Smooth muscle cell (in vitro differentiated cells): ENCODE measurements at regions not wholly inside any gene's neighbourhood (a gene's known extent, or its start where the extent isn't known, plus 50 kb on each side); places are given as distances from the start of the nearest gene placed in this dataset.

Experiments used
- DNase-seq: peaks from one replicate; lab custom pipeline; 2025; ENCODE audit not compliant: unreplicated experiment; lab: John Stamatoyannopoulos, UW
- H2AFZ ChIP-seq: fragments of 200-600 bp; sonication (generic); 2 replicates; pipeline ENCODE4 v1.6.0; 2016; ENCODE audit warnings: antibody characterized with exemption, low read depth, mild to moderate bottlenecking
- H3F3A ChIP-seq: fragments of 200-600 bp; sonication (generic); 2 replicates; pipeline ENCODE4 v1.6.0; 2017; ENCODE audit warnings: antibody characterized with exemption, low read depth
- H3K27ac ChIP-seq: fragments of 200-600 bp; sonication (generic); 2 replicates; pipeline ENCODE4 v1.5.1; 2016; ENCODE audit warnings: low read depth, mild to moderate bottlenecking
- H3K27me3 ChIP-seq: fragments of 200-600 bp; sonication (generic); 2 replicates; pipeline ENCODE4 v1.6.1; 2016; ENCODE audit warnings: low read depth, mild to moderate bottlenecking
- H3K36me3 ChIP-seq: fragments of 200-600 bp; sonication (generic); 2 replicates; pipeline ENCODE4 v1.5.1; 2016; ENCODE audit warnings: low read depth
- H3K4me1 ChIP-seq: fragments of 200-600 bp; sonication (generic); 2 replicates; pipeline ENCODE4 v1.5.1; 2016; ENCODE audit warnings: low read depth
- H3K4me2 ChIP-seq: fragments of 200-600 bp; sonication (generic); 2 replicates; pipeline ENCODE4 v1.6.0; 2016; ENCODE audit warnings: mild to moderate bottlenecking
- H3K4me3 ChIP-seq: fragments of 200-600 bp; sonication (generic); 2 replicates; pipeline ENCODE4 v1.5.1; 2016; ENCODE audit warnings: mild to moderate bottlenecking
- H3K79me2 ChIP-seq: fragments of 200-600 bp; sonication (generic); 2 replicates; pipeline ENCODE4 v1.6.0; 2016; ENCODE audit warnings: low read depth, mild to moderate bottlenecking
- H3K9ac ChIP-seq: fragments of 200-600 bp; sonication (generic); 2 replicates; pipeline ENCODE4 v1.6.0; 2016; ENCODE audit warnings: low read depth
- H3K9me3 ChIP-seq: fragments of 200-600 bp; sonication (generic); replicated peaks from 2 replicates; pipeline ENCODE4 v1.5.1; 2016; ENCODE audit warnings: low read depth
- H4K20me1 ChIP-seq: fragments of 200-600 bp; sonication (generic); 2 replicates; pipeline ENCODE4 v1.6.0; 2016; ENCODE audit warnings: low read depth
- CTCF ChIP-seq: fragments of 200-600 bp; sonication (generic); IDR thresholded peaks from 2 replicates; pipeline ENCODE4 v1.5.1; 2017; ENCODE audit warnings: borderline replicate concordance, mild to moderate bottlenecking, antibody characterized with exemption; ENCODE audit not compliant: insufficient read depth, poor library complexity, severe bottlenecking
- WGBS: methylation state at CpG from one replicate; pipeline ENCODE4 v1.1.7; 2016; ENCODE audit warnings: low lambda C conversion rate; 5-methylcytosine and 5-hydroxymethylcytosine counted together

- H3K9ac ChIP-seq = no peak overlapping the region
- no peaks in the 10 kb centered on the region for H3K9me3 ChIP-seq
- no peak for DNase-seq
- no peaks in the 10 kb centered on the region for H3K36me3 ChIP-seq
- no peak overlapping the region for H3K4me2 ChIP-seq
- 59% methylated on average over 10 of the region's 10 CpGs for WGBS
- no peak for TF ChIP-seq CTCF
- no peaks in the 10 kb centered on the region for H3F3A ChIP-seq
- peaks cover 3% of the 10 kb centered on the region for H3K4me1 ChIP-seq
- H3K27ac ChIP-seq = no peak overlapping the region
- no peak overlapping the region for H3K4me3 ChIP-seq
- H3K27me3 ChIP-seq = no peaks in the 10 kb centered on the region
- no peak overlapping the region for H2AFZ ChIP-seq
- H3K79me2 ChIP-seq = no peaks in the 10 kb centered on the region
- H4K20me1 ChIP-seq = no peaks in the 10 kb centered on the region
Measured at GRCh38 chr12:30016540-30017055, 232.9 kb upstream of the TMTC1 start.

GRCh38 chr12:30015631-30016337 is 232.0 kb upstream of the TMTC1 start:
- H3F3A ChIP-seq = no peaks in the 10 kb centered on the region

GRCh38 chr12:30014991-30015390 is 231.2 kb upstream of the TMTC1 start:
- H3K4me3 ChIP-seq = no peak overlapping the region
- 79% methylated on average over 1 of the region's 1 CpG for WGBS
- H3K9me3 ChIP-seq = no peaks in the 10 kb centered on the region
- no peaks in the 10 kb centered on the region for H3K27me3 ChIP-seq
- H3K27ac ChIP-seq = no peak overlapping the region
- no peak for DNase-seq
- TF ChIP-seq CTCF = no peak
- peak overlapping the region; percentile 27 for H3K4me2 ChIP-seq
- H2AFZ ChIP-seq = no peak overlapping the region
- no peak overlapping the region for H3K9ac ChIP-seq
- H3K79me2 ChIP-seq = no peaks in the 10 kb centered on the region
- no peaks in the 10 kb centered on the region for H3F3A ChIP-seq
- no peaks in the 10 kb centered on the region for H4K20me1 ChIP-seq
- no peaks in the 10 kb centered on the region for H3K36me3 ChIP-seq
- H3K4me1 ChIP-seq = peaks cover 3% of the 10 kb centered on the region

More at GRCh38 chr12:30015631-30016337, 232.0 kb upstream of the TMTC1 start:
- Histone ChIP-seq H3K9me3 (no peaks in the 10 kb centered on the region), H3K4me3 (no peak overlapping the region), H3K79me2 (no peaks in the 10 kb centered on the region), H3K36me3 (no peaks in the 10 kb centered on the region), H3K9ac (no peak overlapping the region), H3K4me1 (peaks cover 3% of the 10 kb centered on the region), H4K20me1 (no peaks in the 10 kb centered on the region), H3K27me3 (no peaks in the 10 kb centered on the region), H3K27ac (no peak overlapping the region), H2AFZ (no peak overlapping the region), H3K4me2 (peak overlapping the region; percentile 27)
- no peak for DNase-seq
- TF ChIP-seq CTCF = no peak
- 78% methylated on average over 5 of the region's 5 CpGs for WGBS

- 55% methylated on average over 6 of the region's 6 CpGs for WGBS
- Histone ChIP-seq H3F3A (no peaks in the 10 kb centered on the region), H3K4me1 (peaks cover 3% of the 10 kb centered on the region), H2AFZ (no peak overlapping the region), H3K9ac (no peak overlapping the region), H3K79me2 (no peaks in the 10 kb centered on the region), H3K4me3 (no peak overlapping the region), H3K4me2 (no peak overlapping the region), H3K27me3 (no peaks in the 10 kb centered on the region), H4K20me1 (no peaks in the 10 kb centered on the region), H3K27ac (no peak overlapping the region), H3K36me3 (no peaks in the 10 kb centered on the region), H3K9me3 (no peaks in the 10 kb centered on the region)
- no peak for TF ChIP-seq CTCF
- no peak for DNase-seq
Measured at GRCh38 chr12:30012816-30013450, 229.2 kb upstream of the TMTC1 start.
